ENCODE measurements at regions not wholly inside any gene's neighbourhood (a gene's known extent, or its start where the extent isn't known, plus 50 kb on each side); places are given as distances from the start of the nearest gene placed in this dataset.

DNA sequence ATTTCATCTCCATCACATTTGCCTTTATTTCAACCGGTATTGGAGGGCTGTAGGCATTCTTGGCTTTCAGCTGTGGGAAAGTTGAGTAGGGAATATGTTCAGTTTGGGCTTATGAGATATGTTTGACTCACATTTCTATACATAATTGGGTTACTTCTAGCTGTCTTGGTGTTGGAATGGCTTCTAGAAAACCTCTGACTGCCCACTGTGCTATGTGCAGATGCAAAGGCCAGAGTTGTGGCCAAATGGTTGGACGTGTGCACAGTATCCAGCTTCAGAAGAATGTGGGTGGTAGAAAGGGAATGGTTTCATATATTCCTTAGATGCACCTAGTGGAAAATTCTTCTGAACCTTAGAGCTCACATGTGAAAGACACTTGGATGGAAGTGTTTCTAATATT lies 92.6 kb upstream of the H2AZ1 start:
- TF ChIP-seq, protein P1, sequence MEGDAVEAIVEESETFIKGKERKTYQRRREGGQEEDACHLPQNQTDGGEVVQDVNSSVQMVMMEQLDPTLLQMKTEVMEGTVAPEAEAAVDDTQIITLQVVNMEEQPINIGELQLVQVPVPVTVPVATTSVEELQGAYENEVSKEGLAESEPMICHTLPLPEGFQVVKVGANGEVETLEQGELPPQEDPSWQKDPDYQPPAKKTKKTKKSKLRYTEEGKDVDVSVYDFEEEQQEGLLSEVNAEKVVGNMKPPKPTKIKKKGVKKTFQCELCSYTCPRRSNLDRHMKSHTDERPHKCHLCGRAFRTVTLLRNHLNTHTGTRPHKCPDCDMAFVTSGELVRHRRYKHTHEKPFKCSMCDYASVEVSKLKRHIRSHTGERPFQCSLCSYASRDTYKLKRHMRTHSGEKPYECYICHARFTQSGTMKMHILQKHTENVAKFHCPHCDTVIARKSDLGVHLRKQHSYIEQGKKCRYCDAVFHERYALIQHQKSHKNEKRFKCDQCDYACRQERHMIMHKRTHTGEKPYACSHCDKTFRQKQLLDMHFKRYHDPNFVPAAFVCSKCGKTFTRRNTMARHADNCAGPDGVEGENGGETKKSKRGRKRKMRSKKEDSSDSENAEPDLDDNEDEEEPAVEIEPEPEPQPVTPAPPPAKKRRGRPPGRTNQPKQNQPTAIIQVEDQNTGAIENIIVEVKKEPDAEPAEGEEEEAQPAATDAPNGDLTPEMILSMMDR (conservative IDR thresholded peaks at IDR 0.05; ENCODE audit: low read length) = no peak
- TF ChIP-seq EZH2phosphoT487 (IDR thresholded peaks at IDR 0.05; ENCODE audit: borderline replicate concordance, low read depth, low read length) = no peak
